HEK293T (cell line): ENCODE measurements at regions not wholly inside any gene's neighbourhood (a gene's known extent, or its start where the extent isn't known, plus 50 kb on each side); places are given as distances from the start of the nearest gene placed in this dataset.
"Not testable (repeated sequence)": the region's sequence is repeated elsewhere in the genome, so short reads cannot be mapped to it uniquely, and the experiment has no call there.

ENCODE experiments used
- CTCF ChIA-PET: fragments of 350-600 bp; formaldehyde crosslinking; extraction: SDS; loops from one replicate; lab custom pipeline; 2021; ENCODE audit warnings: antibody characterized with exemption, inconsistent platforms; lab: Yijun Ruan, JAX
- POLR2A ChIA-PET: fragments of 350-600 bp; formaldehyde crosslinking; extraction: SDS; loops from one replicate; lab custom pipeline; 2020; ENCODE audit warnings: antibody characterized with exemption, inconsistent platforms; lab: Yijun Ruan, JAX
- DNase-seq: peaks from one replicate; pipeline ENCODE4 v3.0.0; 2012; ENCODE audit warnings: mixed read lengths; ENCODE audit errors: extremely low spot score
- ARNT ChIP-seq: fragments of 450-650 bp; IDR thresholded peaks from 2 replicates; pipeline ENCODE4 v1.6.1; 2017; ENCODE audit warnings: mild to moderate bottlenecking
- BHLHE40 ChIP-seq: fragments of 450-650 bp; IDR thresholded peaks from 2 replicates; pipeline ENCODE4 v1.6.1; 2016; ENCODE audit warnings: mild to moderate bottlenecking, moderate library complexity, borderline replicate concordance
- CTBP1 ChIP-seq: fragments of 450-650 bp; IDR thresholded peaks from 2 replicates; pipeline ENCODE4 v1.6.1; 2016; ENCODE audit warnings: borderline replicate concordance
- ELF4 ChIP-seq: fragments of 450-650 bp; IDR thresholded peaks from 2 replicates; pipeline ENCODE4 v1.6.1; 2017; ENCODE audit warnings: antibody characterized with exemption
- FOXA1 ChIP-seq: fragments of 450-650 bp; IDR thresholded peaks from 2 replicates; pipeline ENCODE4 v1.6.1; 2016; ENCODE audit warnings: mild to moderate bottlenecking
- FOXK2 ChIP-seq: fragments of 450-650 bp; IDR thresholded peaks from 2 replicates; pipeline ENCODE4 v1.6.1; 2016; ENCODE audit warnings: mild to moderate bottlenecking
- FOXM1 ChIP-seq: fragments of 450-650 bp; IDR thresholded peaks from 2 replicates; pipeline ENCODE4 v1.6.1; 2017; ENCODE audit warnings: mild to moderate bottlenecking, borderline replicate concordance
- HDGF ChIP-seq: fragments of 450-650 bp; IDR thresholded peaks from 2 replicates; pipeline ENCODE4 v1.6.1; 2017; ENCODE audit warnings: antibody characterized with exemption, borderline replicate concordance
- L3MBTL2 ChIP-seq: fragments of 450-650 bp; conservative IDR thresholded peaks from 2 replicates; pipeline ENCODE4 v1.6.1; 2016; ENCODE audit warnings: mild to moderate bottlenecking
- LEF1 ChIP-seq: fragments of 450-650 bp; IDR thresholded peaks from 2 replicates; pipeline ENCODE4 v1.6.1; 2017; ENCODE audit warnings: mild to moderate bottlenecking, borderline replicate concordance
- NFRKB ChIP-seq: fragments of 450-650 bp; IDR thresholded peaks from 2 replicates; pipeline ENCODE4 v1.6.1; 2016; ENCODE audit warnings: mild to moderate bottlenecking, moderate library complexity
- PKNOX1 ChIP-seq: fragments of 450-650 bp; IDR thresholded peaks from 2 replicates; pipeline ENCODE4 v1.6.1; 2016
- SP1 ChIP-seq: fragments of 450-650 bp; IDR thresholded peaks from 2 replicates; pipeline ENCODE4 v1.6.1; 2017
- SUZ12 ChIP-seq: fragments of 450-650 bp; IDR thresholded peaks from 2 replicates; pipeline ENCODE4 v1.6.1; 2016; ENCODE audit warnings: mild to moderate bottlenecking
- TARDBP ChIP-seq: fragments of 450-650 bp; IDR thresholded peaks from 2 replicates; pipeline ENCODE4 v1.6.1; 2016
- ZNF384 ChIP-seq: fragments of 450-650 bp; IDR thresholded peaks from 2 replicates; pipeline ENCODE4 v1.6.1; 2016

GRCh38 chr22:27603800-27604144 is 197.8 kb downstream of the MN1 start:
- POLR2A ChIA-PET = no interaction called here
- DNase-seq = no peak
- CTCF ChIA-PET = no interaction called here
- no peak for TF ChIP-seq CTBP1

- no peak for DNase-seq
- ChIA-PET POLR2A (no interaction called here), CTCF (no interaction called here)
- TF ChIP-seq L3MBTL2 (no peak), PKNOX1 (no peak), ZNF384 (no peak), FOXM1 (no peak), LEF1 (no peak), HDGF (no peak)
These were observed 196.2 kb downstream of the MN1 start for GRCh38 chr22:27605390-27605789.

GRCh38 chr22:27607750-27608149 is 193.8 kb downstream of the MN1 start:
- POLR2A ChIA-PET = interaction anchor here (0.9 kb wide), 1 partner anchor 9 kb away, joined by 3 read pairs; no protein-coding TSS in a partner anchor
- CTCF ChIA-PET, DNase-seq: not testable (repeated sequence)

GRCh38 chr22:27609451-27609888 is 192.1 kb downstream of the MN1 start:
- ChIA-PET POLR2A (no interaction called here), CTCF (no interaction called here)
- TF ChIP-seq SUZ12 (no peak), CTBP1 (no peak), PKNOX1 (no peak), BHLHE40 (no peak), ARNT (no peak), ZNF384 (no peak), FOXM1 (no peak), HDGF (no peak), FOXK2 (no peak), NFRKB (no peak), FOXA1 (no peak), L3MBTL2 (no peak), ELF4 (no peak)
- DNase-seq = no peak

GRCh38 chr22:27610164-27610563 is 191.4 kb downstream of the MN1 start:
- POLR2A ChIA-PET = not testable (repeated sequence)

GRCh38 chr22:27610863-27611786 is 190.4 kb downstream of the MN1 start:
- CTCF ChIA-PET = no interaction called here
- TF ChIP-seq LEF1 = no peak
- TF ChIP-seq CTBP1 = no peak
- no peak for TF ChIP-seq ARNT
- no peak for TF ChIP-seq SP1
- TF ChIP-seq FOXA1 = no peak
- TF ChIP-seq FOXM1 = no peak
- TF ChIP-seq HDGF = no peak
- no peak for TF ChIP-seq ELF4
- no peak for TF ChIP-seq BHLHE40
- TF ChIP-seq NFRKB = no peak
- no peak for TF ChIP-seq FOXK2
- TF ChIP-seq PKNOX1 = no peak
- TF ChIP-seq ZNF384 = no peak
- no peak for TF ChIP-seq TARDBP
- no peak for TF ChIP-seq L3MBTL2
- TF ChIP-seq SUZ12 = no peak
- POLR2A ChIA-PET = no interaction called here
- no peak for DNase-seq

More at GRCh38 chr22:27610164-27610563, 191.4 kb downstream of the MN1 start:
- DNase-seq, CTCF ChIA-PET: not testable (repeated sequence)

GRCh38 chr22:27612115-27612514 is 189.4 kb downstream of the MN1 start:
- CTCF ChIA-PET = no interaction called here
- TF ChIP-seq CTBP1 = no peak
- TF ChIP-seq ELF4 = no peak
- TF ChIP-seq SUZ12 = no peak
- no peak for TF ChIP-seq NFRKB
- TF ChIP-seq ZNF384 = no peak
- no peak for TF ChIP-seq L3MBTL2
- no peak for TF ChIP-seq BHLHE40
- no peak for TF ChIP-seq ARNT
- TF ChIP-seq SP1 = no peak
- no peak for TF ChIP-seq PKNOX1
- TF ChIP-seq TARDBP = no peak
- no peak for TF ChIP-seq LEF1
- TF ChIP-seq FOXA1 = no peak
- no peak for TF ChIP-seq FOXM1
- TF ChIP-seq FOXK2 = no peak
- no peak for DNase-seq

More at GRCh38 chr22:27612115-27612514, 189.4 kb downstream of the MN1 start:
- POLR2A ChIA-PET = no interaction called here
